C4-2B (cell line): ENCODE measurements at regions not wholly inside any gene's neighbourhood (a gene's known extent, or its start where the extent isn't known, plus 50 kb on each side); places are given as distances from the start of the nearest gene placed in this dataset.

Experiments
- H3K27ac ChIP-seq: fragments of 450-650 bp; 2 replicates; pipeline ENCODE4 v1.5.1; 2017
- ZFX ChIP-seq: fragments of 450-650 bp; IDR thresholded peaks from 2 replicates; pipeline ENCODE4 v1.6.1; 2017
- TF ChIP-seq, protein P1 (sequence below): fragments of 450-650 bp; conservative IDR thresholded peaks from 2 replicates; pipeline ENCODE4 v1.5.1; 2017; ENCODE audit warnings: mild to moderate bottlenecking

DNA sequence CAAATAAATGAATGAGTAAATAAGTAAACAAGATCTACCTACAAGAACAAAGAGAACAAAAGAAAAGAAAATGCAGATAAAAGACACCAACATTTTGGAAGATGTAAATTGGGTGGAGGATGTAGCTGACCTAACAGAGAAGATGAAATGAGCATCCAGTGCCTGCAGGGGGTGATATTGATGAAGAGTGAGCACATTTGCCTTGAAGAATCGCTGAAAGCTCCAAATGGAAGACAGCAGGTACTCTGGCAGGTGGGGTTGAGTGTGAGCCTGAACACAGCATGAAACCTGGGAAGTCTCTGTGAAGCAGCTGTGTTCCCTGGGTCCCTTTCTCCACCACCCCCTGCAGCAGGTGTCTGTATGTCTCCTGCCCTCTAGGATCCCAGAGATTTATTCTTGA, 125.6 kb downstream of the NXNL2 start:
- TF ChIP-seq ZFX, result no peak
- TF ChIP-seq, protein P1, sequence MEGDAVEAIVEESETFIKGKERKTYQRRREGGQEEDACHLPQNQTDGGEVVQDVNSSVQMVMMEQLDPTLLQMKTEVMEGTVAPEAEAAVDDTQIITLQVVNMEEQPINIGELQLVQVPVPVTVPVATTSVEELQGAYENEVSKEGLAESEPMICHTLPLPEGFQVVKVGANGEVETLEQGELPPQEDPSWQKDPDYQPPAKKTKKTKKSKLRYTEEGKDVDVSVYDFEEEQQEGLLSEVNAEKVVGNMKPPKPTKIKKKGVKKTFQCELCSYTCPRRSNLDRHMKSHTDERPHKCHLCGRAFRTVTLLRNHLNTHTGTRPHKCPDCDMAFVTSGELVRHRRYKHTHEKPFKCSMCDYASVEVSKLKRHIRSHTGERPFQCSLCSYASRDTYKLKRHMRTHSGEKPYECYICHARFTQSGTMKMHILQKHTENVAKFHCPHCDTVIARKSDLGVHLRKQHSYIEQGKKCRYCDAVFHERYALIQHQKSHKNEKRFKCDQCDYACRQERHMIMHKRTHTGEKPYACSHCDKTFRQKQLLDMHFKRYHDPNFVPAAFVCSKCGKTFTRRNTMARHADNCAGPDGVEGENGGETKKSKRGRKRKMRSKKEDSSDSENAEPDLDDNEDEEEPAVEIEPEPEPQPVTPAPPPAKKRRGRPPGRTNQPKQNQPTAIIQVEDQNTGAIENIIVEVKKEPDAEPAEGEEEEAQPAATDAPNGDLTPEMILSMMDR, result peak; percentile 69
- H3K27ac ChIP-seq, result no peak overlapping the region

DNA sequence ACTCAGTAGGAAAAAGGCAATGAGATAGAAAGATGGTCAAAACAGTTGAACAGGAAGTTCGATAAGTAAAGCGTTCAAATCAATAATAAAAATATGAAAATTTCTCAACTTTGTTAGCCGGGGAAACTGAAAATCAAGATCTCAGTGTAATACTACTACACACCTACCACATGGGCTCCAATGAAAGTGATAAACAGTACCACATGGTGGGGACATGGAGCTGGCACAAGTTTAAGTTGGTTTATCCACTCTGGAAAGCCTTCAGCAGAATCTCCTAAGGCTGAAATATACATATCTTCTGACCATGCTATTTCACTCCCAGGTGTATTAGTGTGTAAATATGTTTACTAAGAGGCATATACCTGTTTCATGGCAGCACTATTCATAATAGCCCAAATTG, 126.8 kb downstream of the NXNL2 start:
- H3K27ac ChIP-seq, result no peak overlapping the region
- no peak for TF ChIP-seq ZFX
- TF ChIP-seq, protein P1, result no peak

DNA sequence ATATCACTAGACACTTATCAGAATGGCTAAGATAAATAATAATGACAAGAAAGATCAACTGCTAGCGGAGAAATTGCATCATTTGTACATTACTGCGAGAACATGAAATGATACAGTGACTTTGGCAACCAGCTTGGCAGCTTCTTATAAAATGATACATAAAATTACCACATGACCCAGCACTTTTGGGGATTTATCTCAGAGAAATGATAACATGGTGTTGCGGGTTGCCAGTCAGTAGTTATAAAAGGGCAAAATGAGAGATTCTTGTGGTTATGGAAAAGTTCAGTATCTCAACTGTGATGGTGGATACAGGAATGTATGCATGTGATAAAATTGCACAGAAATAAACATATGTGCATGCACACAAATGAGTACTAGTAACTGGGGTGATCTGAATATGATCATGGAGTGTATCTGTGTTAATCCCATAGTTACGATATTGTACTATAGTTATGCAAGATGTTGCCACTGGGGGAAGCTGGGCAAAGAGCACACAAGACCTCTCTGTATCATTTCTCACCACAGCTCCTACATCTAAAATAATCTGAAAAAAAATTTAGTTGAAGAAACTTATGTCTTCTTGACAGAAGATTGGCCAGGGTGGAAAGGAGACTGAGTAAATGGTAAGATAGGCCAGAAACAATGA, 128.9 kb downstream of the NXNL2 start:
- TF ChIP-seq, protein P1, result no peak
- no peak for TF ChIP-seq ZFX
- no peak overlapping the region for H3K27ac ChIP-seq

DNA sequence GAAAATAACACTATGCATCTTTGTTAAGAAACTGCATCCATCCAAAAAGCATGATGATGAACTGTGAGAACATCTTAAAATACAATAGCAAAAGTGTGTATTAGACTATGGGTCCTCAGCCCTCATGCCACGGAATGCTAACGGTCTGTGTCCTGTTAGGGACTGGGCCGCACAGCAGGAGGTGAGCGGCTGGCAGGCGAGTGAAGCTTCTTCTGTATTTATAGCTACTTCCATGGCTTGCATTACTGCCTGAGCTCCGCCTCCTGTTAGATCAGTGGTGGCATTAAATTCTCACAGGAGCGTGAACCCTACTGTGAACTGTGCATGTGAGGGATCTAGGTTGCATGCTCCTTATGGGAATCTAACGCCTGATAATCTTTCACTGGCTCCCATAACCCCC, 129.8 kb downstream of the NXNL2 start:
- TF ChIP-seq, protein P1, result no peak
- TF ChIP-seq ZFX, result no peak

DNA sequence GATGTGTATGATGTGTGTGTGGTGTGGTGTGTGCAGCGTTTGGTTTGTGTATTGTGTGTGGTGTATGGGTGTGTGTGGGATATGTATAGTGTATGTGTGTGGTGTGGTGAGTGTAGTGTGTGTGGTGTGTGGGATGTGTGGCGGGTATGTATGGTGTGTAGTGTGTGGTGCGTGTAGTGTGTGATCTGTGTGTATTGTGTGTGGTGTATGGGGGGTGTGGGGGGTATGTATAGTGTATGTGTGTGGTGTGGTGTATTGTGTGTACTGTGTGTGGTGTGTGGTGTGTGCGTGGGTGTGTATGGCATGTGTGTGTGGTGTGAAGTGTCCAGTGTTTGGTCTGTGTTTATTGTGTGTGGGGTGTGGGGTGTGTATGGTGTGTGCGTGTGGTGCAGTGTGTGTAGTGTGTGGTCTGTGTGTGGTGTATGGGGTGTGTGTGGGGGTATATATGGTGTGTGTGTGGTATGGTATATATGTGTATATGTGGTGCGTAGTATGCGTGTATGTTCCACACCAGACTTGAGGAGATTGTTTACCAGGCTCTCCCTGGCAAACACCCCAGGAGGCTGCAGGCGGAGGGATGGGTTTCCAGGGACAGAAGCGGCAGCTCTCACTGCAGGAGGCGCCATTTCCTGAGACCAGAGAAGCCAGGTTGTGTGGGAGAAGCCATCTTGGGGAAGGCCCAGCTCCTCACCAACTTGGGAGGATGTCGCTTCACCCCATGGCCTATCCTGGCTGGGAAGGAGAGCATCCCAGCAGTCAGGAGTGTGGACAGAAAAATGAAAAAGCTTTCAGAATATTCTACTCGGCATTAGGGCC, 138.1 kb downstream of the NXNL2 start:
- H3K27ac ChIP-seq, result no peak overlapping the region
- TF ChIP-seq ZFX, result no peak
- TF ChIP-seq, protein P1, result no peak; the same call in 1 of the 2 replicates

More for the DNA sequence above, 129.8 kb downstream of the NXNL2 start:
- no peak overlapping the region for H3K27ac ChIP-seq

DNA sequence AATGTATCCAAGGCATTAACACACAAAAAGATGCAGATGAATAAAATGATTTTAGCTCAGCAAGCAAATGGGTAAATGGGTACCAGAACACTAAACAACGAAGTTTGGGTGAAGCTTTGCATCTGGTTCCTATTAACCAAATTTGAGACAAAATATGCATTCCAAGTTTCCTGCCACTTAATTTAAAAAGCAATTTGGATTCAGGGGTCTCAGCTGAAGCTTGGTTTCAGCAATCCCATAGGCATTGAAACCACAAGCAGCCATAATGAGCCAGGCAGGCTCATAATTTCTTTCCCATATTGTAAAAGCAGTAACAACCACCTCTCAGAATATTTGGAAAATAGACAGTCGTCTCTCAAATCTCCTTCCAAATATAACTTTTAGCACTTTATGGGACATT, 138.9 kb downstream of the NXNL2 start:
- TF ChIP-seq, protein P1, result no peak
- no peak for TF ChIP-seq ZFX
- H3K27ac ChIP-seq, result no peak overlapping the region

DNA sequence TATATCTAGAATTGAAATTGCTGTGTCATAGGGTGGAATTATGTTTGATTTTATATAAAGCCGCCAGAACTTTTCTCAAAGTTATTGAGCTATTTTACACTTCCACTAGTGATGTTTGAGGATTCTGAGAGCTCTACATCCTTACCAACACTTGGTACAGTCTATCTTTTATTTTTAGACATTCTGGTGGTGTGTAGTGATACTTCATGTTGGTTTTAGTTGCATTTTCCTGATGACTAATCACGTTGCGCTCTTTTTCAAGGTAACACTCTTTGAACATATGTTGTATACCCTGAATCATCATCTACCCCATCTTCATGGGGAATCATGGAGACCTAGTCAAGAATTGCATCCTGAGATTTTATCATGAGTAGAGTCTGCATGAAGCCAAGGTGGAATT, 141.7 kb downstream of the NXNL2 start:
- TF ChIP-seq, protein P1, result no peak
- TF ChIP-seq ZFX, result no peak
- H3K27ac ChIP-seq, result no peak overlapping the region
